Activated CD8-positive, alpha-beta memory T cell treated with anti-CD3 and anti-CD28 coated beads, Interleukin-2, amount 50 U/mL, for 48 hours (primary cell): ENCODE measurements at regions not wholly inside any gene's neighbourhood (a gene's known extent, or its start where the extent isn't known, plus 50 kb on each side); places are given as distances from the start of the nearest gene placed in this dataset.
A peak's percentile ranks its signal among the peaks of the same experiment; 100 is the strongest.

Experiments used
- DNase-seq: peaks from one replicate; pipeline ENCODE4 v3.0.0-alpha.2; 2020

- no peak for DNase-seq
Measured at GRCh38 chr7:140239653-140239935, 62.8 kb upstream of the KDM7A start.

- no peak for DNase-seq
Measured at GRCh38 chr7:140238778-140239652, 62.2 kb upstream of the KDM7A start.

DNA sequence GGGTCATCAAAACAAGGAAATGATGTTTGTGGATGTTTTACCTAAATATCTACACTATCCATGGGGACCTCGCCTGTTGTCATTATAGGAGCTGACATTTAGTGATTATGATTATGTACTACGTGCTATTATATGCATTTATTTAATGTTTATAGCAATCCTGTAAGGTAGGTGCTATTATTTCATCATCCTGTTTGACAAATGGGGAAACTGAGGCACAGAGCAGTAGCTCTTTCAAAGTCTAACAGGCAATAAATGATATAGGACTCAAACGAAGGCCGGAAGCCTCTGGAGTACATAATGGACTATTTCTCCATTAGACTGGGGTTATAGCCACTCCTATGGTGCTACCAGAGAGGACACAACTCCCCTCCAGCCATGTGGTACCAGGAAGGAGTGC, 60.6 kb upstream of the KDM7A start:
- no peak for DNase-seq

- no peak for DNase-seq
Measured at GRCh38 chr7:140236626-140237025, 59.8 kb upstream of the KDM7A start.

GRCh38 chr7:140235114-140235513, 58.3 kb upstream of the KDM7A start:
- DNase-seq = no peak

DNA sequence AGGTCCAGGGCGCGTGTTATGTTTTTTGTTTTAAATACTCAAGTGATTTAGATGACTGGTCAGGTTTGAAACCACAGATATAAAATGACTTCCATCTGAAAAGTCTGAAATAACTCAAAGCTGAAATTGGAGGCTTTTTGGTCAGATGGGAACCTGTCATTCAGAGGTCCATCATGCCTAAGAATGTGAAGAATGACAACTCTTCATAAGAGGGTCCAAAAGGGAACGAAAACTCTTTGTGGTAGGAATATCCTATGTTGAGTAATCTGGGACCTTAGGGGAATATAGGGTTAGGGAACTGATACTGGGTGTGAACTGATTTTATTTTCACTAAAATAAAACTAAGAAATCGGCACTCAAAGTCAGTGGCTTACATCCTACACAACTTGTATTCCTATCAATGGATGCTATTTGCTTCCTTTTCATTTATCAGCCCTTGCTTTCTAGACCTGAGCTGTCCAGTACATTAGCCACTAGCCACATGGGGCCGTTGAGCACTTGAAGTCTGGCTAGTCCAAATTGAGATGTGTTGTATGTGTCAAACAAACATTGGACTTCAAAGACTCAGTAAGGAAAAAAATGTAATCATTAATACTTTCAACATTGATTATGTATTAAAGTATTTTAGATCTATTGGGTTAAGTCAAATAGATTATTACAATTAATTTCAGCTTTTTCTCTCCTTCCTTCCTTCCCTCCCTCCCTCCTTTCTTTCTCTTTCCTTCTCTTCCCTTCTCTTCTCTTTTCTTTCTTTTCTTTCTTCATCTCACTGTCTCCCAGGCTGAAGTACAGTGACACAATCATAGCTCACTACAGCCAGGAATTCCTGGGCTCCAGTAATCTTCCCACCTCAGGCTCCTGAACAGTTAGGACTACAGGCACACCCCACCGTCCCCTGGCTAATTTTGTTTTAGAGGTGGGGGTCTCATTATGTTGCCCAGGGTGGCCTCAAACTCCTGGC, 56.5 kb upstream of the KDM7A start:
- DNase-seq = no peak

DNA sequence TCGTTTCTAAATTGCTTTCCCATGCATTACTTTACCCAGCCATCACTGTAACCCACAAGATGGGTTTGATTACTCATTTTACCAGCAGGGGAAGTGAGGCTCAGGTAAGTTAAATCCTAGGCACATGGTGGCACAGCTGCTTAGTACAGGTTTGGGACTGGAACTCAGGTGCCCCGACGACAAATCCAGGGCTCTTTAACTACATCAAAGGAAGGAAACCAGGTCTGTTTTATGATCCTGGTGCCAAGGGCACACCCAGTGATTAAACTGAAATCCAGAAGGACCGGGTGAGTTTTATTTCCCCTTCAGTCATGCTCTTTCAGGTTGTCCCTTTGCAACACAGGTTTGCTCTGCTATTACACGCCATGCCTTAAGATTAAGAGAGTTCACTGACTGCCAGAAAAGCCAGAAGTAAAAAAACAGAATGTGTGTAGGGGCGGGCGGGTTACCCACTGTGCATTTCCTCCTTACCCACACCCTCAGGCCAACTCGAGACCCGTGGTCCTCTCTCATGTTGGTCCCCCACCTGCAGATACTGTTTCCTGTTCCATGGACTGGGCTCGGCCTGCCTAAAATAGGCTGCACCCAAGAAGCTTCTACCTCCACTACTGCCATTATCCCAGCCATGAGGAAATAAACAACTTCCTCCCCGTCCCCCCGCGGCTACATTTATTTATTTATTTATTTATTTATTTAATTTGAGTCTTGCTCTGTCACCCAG, 55.1 kb upstream of the KDM7A start:
- no peak for DNase-seq

DNA sequence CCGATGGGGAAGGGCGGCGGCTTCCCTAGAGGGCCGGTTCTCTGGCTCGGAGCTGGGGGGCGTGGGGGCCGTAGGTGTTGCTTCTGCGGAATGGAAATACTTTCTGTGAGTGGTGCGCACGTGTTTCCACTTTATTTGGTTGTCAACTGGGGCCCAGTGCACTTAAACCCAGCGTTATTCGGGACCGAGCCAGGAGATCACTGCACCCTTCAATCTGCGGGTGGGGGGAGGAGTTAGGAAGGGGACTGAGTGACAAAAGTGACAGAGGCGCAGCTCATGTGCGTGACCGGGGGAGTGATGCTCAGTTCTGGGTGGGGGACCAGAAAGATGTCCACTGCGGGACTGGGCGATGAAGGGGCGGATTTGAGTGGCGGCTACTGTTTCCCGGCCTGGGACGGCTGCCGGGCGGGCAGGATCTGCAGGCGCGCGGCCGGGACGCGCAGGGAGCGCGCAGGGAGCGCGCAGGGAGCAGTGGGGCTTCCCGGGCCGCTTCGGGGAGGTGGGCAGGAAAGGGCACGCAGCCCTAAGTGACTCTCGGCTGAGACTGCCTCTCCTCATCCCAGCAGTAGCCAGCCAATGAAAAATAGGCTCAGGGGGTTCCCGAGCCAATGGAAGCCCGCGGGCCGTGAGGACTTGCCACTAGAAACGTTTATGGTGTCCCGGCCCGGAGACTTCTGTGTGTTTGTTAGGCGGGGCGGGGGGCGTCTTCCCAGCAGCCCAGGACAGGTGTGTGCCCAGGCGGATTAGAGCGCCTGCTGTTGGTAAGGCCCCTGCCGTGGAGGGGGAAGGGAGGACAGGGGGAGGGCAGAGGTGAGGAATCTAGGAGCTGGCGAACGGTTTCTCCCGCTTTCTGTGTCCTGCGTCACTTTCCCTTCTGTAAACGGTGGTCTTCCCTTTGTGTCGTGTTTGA, 54.3 kb upstream of the KDM7A start:
- DNase-seq = peak; percentile 83

DNA sequence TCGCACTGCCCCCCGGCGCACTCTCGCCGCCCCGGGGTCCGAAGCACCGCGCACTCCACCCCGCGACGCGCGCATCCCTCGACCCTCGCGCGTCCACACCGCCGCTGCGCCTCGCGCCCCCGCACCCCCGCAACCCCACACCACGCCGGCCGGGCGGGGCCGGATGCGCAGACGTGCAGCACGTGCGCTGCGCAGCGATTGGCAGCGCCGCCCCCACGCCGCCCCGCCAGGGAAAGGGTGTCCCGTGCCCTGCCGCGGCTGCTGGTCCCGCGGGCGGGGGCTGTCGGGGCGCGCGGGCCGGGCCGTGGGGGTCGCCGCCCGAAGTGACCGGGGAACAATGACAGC, 53.7 kb upstream of the KDM7A start:
- peak; percentile 91 for DNase-seq

GRCh38 chr7:140229591-140230515, 53.1 kb upstream of the KDM7A start:
- DNase-seq = peak; percentile 83

DNA sequence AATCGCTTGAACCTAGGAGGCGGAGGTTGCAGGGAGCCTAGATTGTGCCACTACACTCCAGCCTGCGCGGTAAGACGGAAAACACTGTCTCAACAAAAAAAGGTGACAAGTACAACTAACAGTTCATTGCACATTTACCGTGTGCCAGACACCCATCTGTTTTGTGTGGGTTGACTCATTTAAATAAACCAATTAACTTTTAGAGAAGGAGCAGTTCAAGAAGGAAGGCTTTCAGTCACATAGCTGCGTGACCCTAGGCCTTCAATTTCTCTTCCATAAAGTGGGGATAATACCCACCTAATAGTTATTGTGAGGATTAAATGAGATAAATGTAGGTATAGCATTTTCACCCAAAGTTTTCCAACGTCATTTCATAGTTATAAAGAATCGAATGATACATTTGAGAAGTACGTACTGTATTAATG, 52.3 kb upstream of the KDM7A start:
- DNase-seq = no peak
